ENCODE measurements at regions not wholly inside any gene's neighbourhood (a gene's known extent, or its start where the extent isn't known, plus 50 kb on each side); places are given as distances from the start of the nearest gene placed in this dataset.

GRCh38 chr13:84137292-84137691 lies 255.0 kb upstream of the SLITRK1 start:
- Histone ChIP-seq H3K27ac (peak overlapping the region in 1 of 12 donors; percentile 68), H3K27me3 (no peaks in the 10 kb centered on the region), H3K9me3 (no peaks in the 10 kb centered on the region), H3K4me3 (no peak overlapping the region), H3K4me1 (peaks cover 0 to 6% (median 0%) of the 10 kb centered on the region in 12 donors), H3K36me3 (no peaks in the 10 kb centered on the region)
- 68 to 85% (median 73%) methylated on average over 2 of the region's 2 CpGs for WGBS, 4 donors
- DNase-seq (peak in 1 of 5 donors; percentile 37), ATAC-seq (no peak)
- TF ChIP-seq, protein P1, sequence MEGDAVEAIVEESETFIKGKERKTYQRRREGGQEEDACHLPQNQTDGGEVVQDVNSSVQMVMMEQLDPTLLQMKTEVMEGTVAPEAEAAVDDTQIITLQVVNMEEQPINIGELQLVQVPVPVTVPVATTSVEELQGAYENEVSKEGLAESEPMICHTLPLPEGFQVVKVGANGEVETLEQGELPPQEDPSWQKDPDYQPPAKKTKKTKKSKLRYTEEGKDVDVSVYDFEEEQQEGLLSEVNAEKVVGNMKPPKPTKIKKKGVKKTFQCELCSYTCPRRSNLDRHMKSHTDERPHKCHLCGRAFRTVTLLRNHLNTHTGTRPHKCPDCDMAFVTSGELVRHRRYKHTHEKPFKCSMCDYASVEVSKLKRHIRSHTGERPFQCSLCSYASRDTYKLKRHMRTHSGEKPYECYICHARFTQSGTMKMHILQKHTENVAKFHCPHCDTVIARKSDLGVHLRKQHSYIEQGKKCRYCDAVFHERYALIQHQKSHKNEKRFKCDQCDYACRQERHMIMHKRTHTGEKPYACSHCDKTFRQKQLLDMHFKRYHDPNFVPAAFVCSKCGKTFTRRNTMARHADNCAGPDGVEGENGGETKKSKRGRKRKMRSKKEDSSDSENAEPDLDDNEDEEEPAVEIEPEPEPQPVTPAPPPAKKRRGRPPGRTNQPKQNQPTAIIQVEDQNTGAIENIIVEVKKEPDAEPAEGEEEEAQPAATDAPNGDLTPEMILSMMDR (IDR thresholded peaks at IDR 0.05), result no peak
- no peak for TF ChIP-seq POLR2A (IDR thresholded peaks at IDR 0.05)
- intact Hi-C loops (cut with DNase I), result loop anchor here in 1 of 10 donors (10.0 kb wide), 1 partner anchor 1442 kb away; no protein-coding TSS in a partner anchor

DNA sequence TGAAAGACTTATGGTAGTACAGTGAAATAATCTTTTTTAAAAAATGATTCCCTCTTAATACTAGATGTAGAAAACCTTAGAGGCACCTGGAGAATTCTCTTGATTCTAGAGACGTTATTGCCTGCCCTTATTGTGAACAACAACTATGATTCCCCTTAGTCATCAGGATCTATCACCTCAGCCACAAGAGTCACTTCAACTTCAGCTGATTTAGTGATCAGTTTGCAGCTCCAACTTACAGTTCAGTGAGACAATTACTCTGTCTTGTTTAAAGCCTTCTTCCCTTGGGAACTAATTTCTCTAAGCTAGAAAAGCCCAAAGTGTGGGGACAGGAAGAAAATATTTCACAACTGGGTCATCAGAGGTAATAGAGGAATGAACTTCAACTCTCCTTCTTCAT lies 254.3 kb upstream of the SLITRK1 start:
- DNase-seq (no peak), ATAC-seq (no peak)
- Histone ChIP-seq H3K36me3 (no peaks in the 10 kb centered on the region), H3K4me3 (no peak overlapping the region), H3K9me3 (no peaks in the 10 kb centered on the region), H3K4me1 (peaks cover 0 to 6% (median 0%) of the 10 kb centered on the region in 12 donors), H3K27me3 (no peaks in the 10 kb centered on the region), H3K27ac (peak overlapping the region in 1 of 12 donors; percentile 68)
- no peak for TF ChIP-seq POLR2A (IDR thresholded peaks at IDR 0.05)
- TF ChIP-seq, protein P1 (IDR thresholded peaks at IDR 0.05), result no peak
- 50 to 71% (median 55%) methylated on average over 1 of the region's 1 CpG for WGBS, 4 donors
- intact Hi-C loops (cut with DNase I), result loop anchor here in 1 of 10 donors (10.0 kb wide), 1 partner anchor 1442 kb away; no protein-coding TSS in a partner anchor

GRCh38 chr13:84132491-84132890 lies 250.2 kb upstream of the SLITRK1 start:
- DNase-seq (no peak), ATAC-seq (no peak)
- intact Hi-C loops (cut with DNase I), result loop anchor here in 1 of 10 donors (10.0 kb wide), 1 partner anchor 1438 kb away; no protein-coding TSS in a partner anchor
- Histone ChIP-seq H3K27ac (no peak overlapping the region), H3K9me3 (no peaks in the 10 kb centered on the region), H3K27me3 (no peaks in the 10 kb centered on the region), H3K4me1 (peaks cover 0 to 6% (median 0%) of the 10 kb centered on the region in 12 donors), H3K4me3 (no peak overlapping the region), H3K36me3 (no peaks in the 10 kb centered on the region)
- no peak for TF ChIP-seq POLR2A (IDR thresholded peaks at IDR 0.05)
- TF ChIP-seq, protein P1 (IDR thresholded peaks at IDR 0.05), result no peak

GRCh38 chr13:84131249-84131648 lies 249.0 kb upstream of the SLITRK1 start:
- TF ChIP-seq, protein P1 (IDR thresholded peaks at IDR 0.05), result no peak
- TF ChIP-seq POLR2A (IDR thresholded peaks at IDR 0.05), result no peak

More at GRCh38 chr13:84131249-84131648, 249.0 kb upstream of the SLITRK1 start:
- intact Hi-C loops (cut with DNase I), result loop anchor here in 1 of 10 donors (10.0 kb wide), 1 partner anchor 1436 kb away; no protein-coding TSS in a partner anchor
- DNase-seq (no peak), ATAC-seq (no peak)
- WGBS, 4 donors, result 74 to 87% (median 85%) methylated on average over 7 of the region's 7 CpGs
- Histone ChIP-seq H3K4me1 (no peaks in the 10 kb centered on the region), H3K4me3 (no peak overlapping the region), H3K9me3 (no peaks in the 10 kb centered on the region), H3K27me3 (no peaks in the 10 kb centered on the region), H3K27ac (no peak overlapping the region), H3K36me3 (no peaks in the 10 kb centered on the region)
